ENCODE measurements at regions not wholly inside any gene's neighbourhood (a gene's known extent, or its start where the extent isn't known, plus 50 kb on each side); places are given as distances from the start of the nearest gene placed in this dataset.

DNA sequence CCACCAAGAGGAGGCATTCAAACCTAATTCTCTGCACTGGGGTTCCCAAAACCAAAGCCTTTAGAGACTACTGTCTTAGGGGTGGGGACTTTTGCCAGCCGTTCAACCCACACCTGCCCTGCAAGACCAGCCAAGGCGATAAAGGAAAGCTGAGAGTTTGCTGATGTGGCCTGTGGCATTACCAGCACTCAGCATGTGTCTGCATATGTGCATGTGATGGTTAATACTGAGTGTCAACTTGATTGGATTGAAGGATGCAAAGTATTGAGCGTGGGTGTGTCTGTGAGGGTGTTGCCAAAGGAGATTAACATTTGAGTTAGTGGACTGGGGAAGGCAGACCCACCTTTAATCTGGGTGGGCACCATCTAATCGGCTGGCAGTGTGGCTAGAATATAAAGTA, 474.2 kb downstream of the MED10 start:
- Histone ChIP-seq H3K27me3 (ENCODE audit: control insufficient read depth, insufficient read depth, low read length) (no peaks in the 10 kb centered on the region), H3K27ac (ENCODE audit: low read depth, low read length) (no peak overlapping the region), H3K9me3 (ENCODE audit: control insufficient read depth, insufficient read depth, low read depth, low read length) (no peaks in the 10 kb centered on the region), H3K4me1 (ENCODE audit: control insufficient read depth, insufficient read depth, low read length) (peaks cover 13% of the 10 kb centered on the region), H3K9ac (ENCODE audit: low read length) (no peak overlapping the region), H3K4me3 (ENCODE audit: low read depth, low read length) (no peak overlapping the region), H3K36me3 (ENCODE audit: control insufficient read depth, insufficient read depth, low read length) (no peaks in the 10 kb centered on the region)

DNA sequence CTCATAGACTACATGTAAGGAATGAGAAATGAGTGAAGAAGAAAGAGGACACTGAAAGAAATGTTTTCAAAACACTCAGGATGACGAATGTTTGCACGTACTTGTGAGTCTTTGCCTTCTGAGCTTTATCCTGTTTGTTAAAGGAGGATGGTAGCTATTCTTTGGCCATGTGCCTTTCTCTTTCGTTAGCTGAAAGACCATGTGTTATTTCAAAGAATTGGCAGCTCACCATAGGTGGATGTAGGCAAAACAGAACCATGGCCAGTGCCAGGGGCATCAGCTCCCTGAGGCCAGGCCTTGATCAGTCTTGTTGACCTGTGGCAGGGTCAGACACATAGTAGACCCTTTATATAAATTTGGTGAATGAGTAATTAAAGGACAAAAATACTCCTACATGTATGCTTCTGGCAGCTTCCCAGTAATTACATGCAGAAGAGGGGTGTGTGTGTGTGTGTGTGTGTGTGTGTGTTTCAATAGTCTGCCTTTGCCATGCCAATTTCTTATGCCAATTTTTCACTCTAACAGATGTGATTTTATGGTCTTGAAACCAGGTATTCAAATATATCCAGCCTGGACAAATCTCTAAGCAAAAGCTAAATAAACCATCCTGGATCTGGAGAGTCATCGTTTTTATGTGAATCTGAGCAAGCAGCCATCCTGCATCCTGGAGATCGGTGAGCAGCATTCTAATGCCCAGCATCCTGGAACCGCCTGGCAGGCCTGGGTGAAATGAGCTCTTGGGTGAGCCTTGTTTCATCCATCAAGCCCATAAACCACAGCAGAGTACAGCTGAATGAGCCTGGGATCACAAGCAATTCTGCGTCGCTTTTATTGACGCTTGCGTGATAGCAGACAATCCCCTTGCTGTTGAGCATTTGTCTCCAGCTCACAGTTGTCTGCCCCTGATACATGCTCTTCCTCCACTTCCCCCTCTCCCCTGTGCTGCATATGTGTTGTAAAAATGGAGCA, 475.4 kb downstream of the MED10 start:
- Histone ChIP-seq H3K4me1 (ENCODE audit: control insufficient read depth, insufficient read depth, low read length) (peaks cover 13% of the 10 kb centered on the region), H3K27me3 (ENCODE audit: control insufficient read depth, insufficient read depth, low read length) (no peaks in the 10 kb centered on the region), H3K4me3 (ENCODE audit: low read depth, low read length) (no peak overlapping the region), H3K27ac (ENCODE audit: low read depth, low read length) (no peak overlapping the region), H3K9ac (ENCODE audit: low read length) (no peak overlapping the region), H3K9me3 (ENCODE audit: control insufficient read depth, insufficient read depth, low read depth, low read length) (no peaks in the 10 kb centered on the region), H3K36me3 (ENCODE audit: control insufficient read depth, insufficient read depth, low read length) (no peaks in the 10 kb centered on the region)

GRCh38 chr5:5900350-5900749, 477.9 kb downstream of the ICE1 start:
- no peaks in the 10 kb centered on the region for H3K9me3 ChIP-seq (ENCODE audit: control insufficient read depth, insufficient read depth, low read depth, low read length)

GRCh38 chr5:5899716-5900115, 477.2 kb downstream of the ICE1 start:
- no peaks in the 10 kb centered on the region for H3K9me3 ChIP-seq (ENCODE audit: control insufficient read depth, insufficient read depth, low read depth, low read length)
- H3K27me3 ChIP-seq (ENCODE audit: control insufficient read depth, insufficient read depth, low read length), result no peaks in the 10 kb centered on the region

More at GRCh38 chr5:5900350-5900749, 477.9 kb downstream of the ICE1 start:
- no peak overlapping the region for H3K4me3 ChIP-seq (ENCODE audit: low read depth, low read length)
- no peak overlapping the region for H3K9ac ChIP-seq (ENCODE audit: low read length)
- H3K27ac ChIP-seq (ENCODE audit: low read depth, low read length), result no peak overlapping the region
- H3K27me3 ChIP-seq (ENCODE audit: control insufficient read depth, insufficient read depth, low read length), result no peaks in the 10 kb centered on the region
- H3K36me3 ChIP-seq (ENCODE audit: control insufficient read depth, insufficient read depth, low read length), result no peaks in the 10 kb centered on the region
- peaks cover 4% of the 10 kb centered on the region for H3K4me1 ChIP-seq (ENCODE audit: control insufficient read depth, insufficient read depth, low read length)

DNA sequence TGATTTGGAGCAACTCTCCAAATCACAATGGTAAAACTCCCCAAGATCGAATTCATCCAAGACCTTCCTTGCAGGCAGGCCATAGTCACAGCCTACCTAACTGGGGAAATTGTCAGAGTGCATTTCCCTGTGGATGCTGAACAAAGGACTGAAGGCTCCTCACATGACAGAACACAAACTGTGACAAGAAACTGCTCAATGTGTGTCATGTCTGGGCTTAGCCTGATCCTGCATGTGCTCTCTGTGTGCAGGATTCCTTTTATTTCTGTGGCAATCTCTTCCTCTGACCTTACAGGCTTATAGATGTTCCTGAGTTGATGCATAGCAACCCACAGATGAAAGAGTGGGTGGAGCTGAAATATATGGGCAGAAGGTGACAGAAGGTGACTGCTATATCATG, 465.8 kb downstream of the ICE1 start:
- Histone ChIP-seq H3K9ac (ENCODE audit: low read length) (no peak overlapping the region), H3K27ac (ENCODE audit: low read depth, low read length) (no peak overlapping the region), H3K27me3 (ENCODE audit: control insufficient read depth, insufficient read depth, low read length) (peaks cover 17% of the 10 kb centered on the region), H3K36me3 (ENCODE audit: control insufficient read depth, insufficient read depth, low read length) (no peaks in the 10 kb centered on the region), H3K4me1 (ENCODE audit: control insufficient read depth, insufficient read depth, low read length) (no peaks in the 10 kb centered on the region), H3K9me3 (ENCODE audit: control insufficient read depth, insufficient read depth, low read depth, low read length) (no peaks in the 10 kb centered on the region), H3K4me3 (ENCODE audit: low read depth, low read length) (no peak overlapping the region)

More at GRCh38 chr5:5899716-5900115, 477.2 kb downstream of the ICE1 start:
- no peak overlapping the region for H3K9ac ChIP-seq (ENCODE audit: low read length)
- no peaks in the 10 kb centered on the region for H3K36me3 ChIP-seq (ENCODE audit: control insufficient read depth, insufficient read depth, low read length)
- H3K4me3 ChIP-seq (ENCODE audit: low read depth, low read length), result no peak overlapping the region
- no peak overlapping the region for H3K27ac ChIP-seq (ENCODE audit: low read depth, low read length)
- H3K4me1 ChIP-seq (ENCODE audit: control insufficient read depth, insufficient read depth, low read length), result no peaks in the 10 kb centered on the region

DNA sequence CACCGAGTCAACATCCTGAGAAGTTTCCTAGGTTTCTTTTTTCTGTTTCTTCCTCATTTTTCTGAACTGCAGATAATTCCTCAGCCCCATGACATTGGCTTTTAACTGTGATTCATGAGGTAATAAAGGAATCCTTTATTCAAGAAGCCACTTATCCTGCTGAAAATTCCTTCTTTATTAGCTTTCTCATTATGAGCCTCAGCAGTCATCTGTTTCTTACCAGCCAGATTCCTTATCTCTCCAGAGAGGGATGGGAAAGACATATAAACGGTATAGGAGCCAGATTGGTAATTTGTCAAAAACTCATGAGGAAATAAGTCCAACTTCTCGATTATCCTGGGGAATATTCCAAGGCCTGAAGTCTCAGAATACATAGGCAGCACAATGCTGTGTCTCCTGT, 465.4 kb downstream of the ICE1 start:
- no peaks in the 10 kb centered on the region for H3K36me3 ChIP-seq (ENCODE audit: control insufficient read depth, insufficient read depth, low read length)
- H3K9me3 ChIP-seq (ENCODE audit: control insufficient read depth, insufficient read depth, low read depth, low read length), result no peaks in the 10 kb centered on the region
- no peaks in the 10 kb centered on the region for H3K4me1 ChIP-seq (ENCODE audit: control insufficient read depth, insufficient read depth, low read length)
- peaks cover 17% of the 10 kb centered on the region for H3K27me3 ChIP-seq (ENCODE audit: control insufficient read depth, insufficient read depth, low read length)
- no peak overlapping the region for H3K4me3 ChIP-seq (ENCODE audit: low read depth, low read length)
- H3K27ac ChIP-seq (ENCODE audit: low read depth, low read length), result no peak overlapping the region
- H3K9ac ChIP-seq (ENCODE audit: low read length), result no peak overlapping the region

- Histone ChIP-seq H3K36me3 (ENCODE audit: control insufficient read depth, insufficient read depth, low read length) (no peaks in the 10 kb centered on the region), H3K9ac (ENCODE audit: low read length) (no peak overlapping the region), H3K4me3 (ENCODE audit: low read depth, low read length) (peak overlapping the region; percentile 44), H3K9me3 (ENCODE audit: control insufficient read depth, insufficient read depth, low read depth, low read length) (no peaks in the 10 kb centered on the region), H3K27ac (ENCODE audit: low read depth, low read length) (no peak overlapping the region), H3K27me3 (ENCODE audit: control insufficient read depth, insufficient read depth, low read length) (peaks cover 17% of the 10 kb centered on the region), H3K4me1 (ENCODE audit: control insufficient read depth, insufficient read depth, low read length) (no peaks in the 10 kb centered on the region)
These were observed 464.5 kb downstream of the ICE1 start for GRCh38 chr5:5886812-5887486.

DNA sequence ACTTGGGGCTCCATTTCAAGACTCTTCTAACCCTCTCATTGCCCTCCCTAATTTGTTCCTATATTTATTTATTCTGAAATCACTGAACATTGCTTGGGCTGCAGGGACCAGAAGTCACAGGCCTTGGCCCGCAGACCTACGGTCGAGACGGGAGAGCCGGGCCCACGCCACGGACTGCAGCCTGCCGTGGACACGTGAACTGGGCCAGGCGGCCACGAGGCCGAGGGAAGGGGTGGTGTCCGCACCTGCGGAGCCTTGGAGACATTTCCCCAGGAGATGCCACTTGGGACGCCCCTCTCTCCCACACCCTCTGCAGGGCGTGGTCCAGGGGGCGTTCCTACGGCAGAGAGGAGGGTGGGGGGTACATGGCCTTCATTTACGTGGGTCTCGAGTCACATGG, 463.9 kb downstream of the ICE1 start:
- H3K36me3 ChIP-seq (ENCODE audit: control insufficient read depth, insufficient read depth, low read length), result no peaks in the 10 kb centered on the region

DNA sequence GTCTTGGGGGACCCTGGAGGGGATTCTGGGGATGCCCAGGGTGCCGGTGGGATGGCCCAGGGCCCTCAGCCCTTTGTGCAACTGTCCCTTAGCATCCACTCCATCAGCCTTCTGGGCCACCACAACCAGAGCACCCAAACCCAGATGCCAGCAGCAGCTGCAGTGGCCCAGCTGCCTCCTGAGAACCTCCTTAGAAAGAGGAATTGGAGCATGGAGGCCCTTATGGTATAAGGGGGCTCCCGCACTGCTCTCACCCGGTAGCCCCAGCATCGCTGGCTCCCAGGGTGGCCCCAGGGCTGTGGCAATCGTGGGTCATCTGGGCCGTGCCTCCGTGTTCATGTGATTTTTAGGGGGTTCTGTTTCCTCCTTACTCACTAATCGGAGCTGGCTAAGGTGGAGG, 463.3 kb downstream of the ICE1 start:
- peaks cover 17% of the 10 kb centered on the region for H3K27me3 ChIP-seq (ENCODE audit: control insufficient read depth, insufficient read depth, low read length)
- no peaks in the 10 kb centered on the region for H3K9me3 ChIP-seq (ENCODE audit: control insufficient read depth, insufficient read depth, low read depth, low read length)
- no peaks in the 10 kb centered on the region for H3K36me3 ChIP-seq (ENCODE audit: control insufficient read depth, insufficient read depth, low read length)
- no peak overlapping the region for H3K27ac ChIP-seq (ENCODE audit: low read depth, low read length)
- no peaks in the 10 kb centered on the region for H3K4me1 ChIP-seq (ENCODE audit: control insufficient read depth, insufficient read depth, low read length)
- H3K9ac ChIP-seq (ENCODE audit: low read length), result no peak overlapping the region
- H3K4me3 ChIP-seq (ENCODE audit: low read depth, low read length), result no peak overlapping the region

More for the DNA sequence above, 463.9 kb downstream of the ICE1 start:
- Histone ChIP-seq H3K9ac (ENCODE audit: low read length) (no peak overlapping the region), H3K27me3 (ENCODE audit: control insufficient read depth, insufficient read depth, low read length) (peaks cover 17% of the 10 kb centered on the region), H3K4me1 (ENCODE audit: control insufficient read depth, insufficient read depth, low read length) (no peaks in the 10 kb centered on the region), H3K9me3 (ENCODE audit: control insufficient read depth, insufficient read depth, low read depth, low read length) (no peaks in the 10 kb centered on the region), H3K27ac (ENCODE audit: low read depth, low read length) (no peak overlapping the region), H3K4me3 (ENCODE audit: low read depth, low read length) (peak overlapping the region; percentile 44)

GRCh38 chr5:5884593-5884992, 462.1 kb downstream of the ICE1 start:
- H3K9ac ChIP-seq (ENCODE audit: low read length), result no peak overlapping the region
- peaks cover 17% of the 10 kb centered on the region for H3K27me3 ChIP-seq (ENCODE audit: control insufficient read depth, insufficient read depth, low read length)
- H3K36me3 ChIP-seq (ENCODE audit: control insufficient read depth, insufficient read depth, low read length), result no peaks in the 10 kb centered on the region
- H3K9me3 ChIP-seq (ENCODE audit: control insufficient read depth, insufficient read depth, low read depth, low read length), result no peaks in the 10 kb centered on the region
- H3K27ac ChIP-seq (ENCODE audit: low read depth, low read length), result no peak overlapping the region
- H3K4me1 ChIP-seq (ENCODE audit: control insufficient read depth, insufficient read depth, low read length), result no peaks in the 10 kb centered on the region
- H3K4me3 ChIP-seq (ENCODE audit: low read depth, low read length), result no peak overlapping the region

GRCh38 chr5:5883562-5883961, 461.1 kb downstream of the ICE1 start:
- no peaks in the 10 kb centered on the region for H3K36me3 ChIP-seq (ENCODE audit: control insufficient read depth, insufficient read depth, low read length)
- H3K27me3 ChIP-seq (ENCODE audit: control insufficient read depth, insufficient read depth, low read length), result peaks cover 17% of the 10 kb centered on the region
- H3K9me3 ChIP-seq (ENCODE audit: control insufficient read depth, insufficient read depth, low read depth, low read length), result no peaks in the 10 kb centered on the region
- H3K9ac ChIP-seq (ENCODE audit: low read length), result no peak overlapping the region
- no peak overlapping the region for H3K4me3 ChIP-seq (ENCODE audit: low read depth, low read length)
- no peaks in the 10 kb centered on the region for H3K4me1 ChIP-seq (ENCODE audit: control insufficient read depth, insufficient read depth, low read length)
- H3K27ac ChIP-seq (ENCODE audit: low read depth, low read length), result no peak overlapping the region
